ENCODE measurements at regions not wholly inside any gene's neighbourhood (a gene's known extent, or its start where the extent isn't known, plus 50 kb on each side); places are given as distances from the start of the nearest gene placed in this dataset.

DNA sequence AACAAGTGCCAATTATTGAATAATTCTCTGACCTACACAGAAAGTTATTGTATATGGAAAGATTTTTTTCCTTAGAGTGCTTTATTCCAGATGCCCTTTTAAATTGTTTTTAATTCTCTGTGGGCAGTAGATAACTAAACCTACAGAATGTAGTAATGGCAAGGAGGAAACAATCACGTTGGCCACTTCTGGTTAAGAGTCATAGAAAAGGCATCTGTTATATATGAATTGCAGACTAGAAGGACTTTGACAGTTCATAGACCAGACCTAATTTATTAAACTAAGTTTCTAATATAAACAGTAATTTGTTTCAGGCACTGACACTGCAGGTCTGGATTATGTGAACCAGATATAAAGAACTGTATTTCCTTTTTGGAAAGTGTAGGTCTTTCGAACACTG, 607.5 kb downstream of the PLCL1 start:
- H3K27me3 Mint-ChIP-seq (ENCODE audit: low read depth) = peaks cover 10% of the 10 kb centered on the region
- TF ChIP-seq CTCF (IDR thresholded peaks at IDR 0.05; ENCODE audit: unreplicated experiment in 3 of 3) = no peak
- H3K9me3 Mint-ChIP-seq = no peaks in the 10 kb centered on the region
- no peak overlapping the region for H3K4me3 Mint-ChIP-seq
- no peaks in the 10 kb centered on the region for H3K4me1 Mint-ChIP-seq
- no peak overlapping the region for H3K27ac Mint-ChIP-seq
- H3K36me3 Mint-ChIP-seq (ENCODE audit: low read depth) = no peaks in the 10 kb centered on the region

GRCh38 chr2:198408171-198408570, 603.8 kb downstream of the PLCL1 start:
- H3K4me1 Mint-ChIP-seq = no peaks in the 10 kb centered on the region
- H3K27me3 Mint-ChIP-seq (ENCODE audit: low read depth) = peaks cover 10% of the 10 kb centered on the region
- no peak overlapping the region for H3K27ac Mint-ChIP-seq
- no peak for TF ChIP-seq CTCF (IDR thresholded peaks at IDR 0.05; ENCODE audit: unreplicated experiment in 3 of 3)
- no peaks in the 10 kb centered on the region for H3K36me3 Mint-ChIP-seq (ENCODE audit: low read depth)
- H3K9me3 Mint-ChIP-seq = no peaks in the 10 kb centered on the region
- no peak overlapping the region for H3K4me3 Mint-ChIP-seq

DNA sequence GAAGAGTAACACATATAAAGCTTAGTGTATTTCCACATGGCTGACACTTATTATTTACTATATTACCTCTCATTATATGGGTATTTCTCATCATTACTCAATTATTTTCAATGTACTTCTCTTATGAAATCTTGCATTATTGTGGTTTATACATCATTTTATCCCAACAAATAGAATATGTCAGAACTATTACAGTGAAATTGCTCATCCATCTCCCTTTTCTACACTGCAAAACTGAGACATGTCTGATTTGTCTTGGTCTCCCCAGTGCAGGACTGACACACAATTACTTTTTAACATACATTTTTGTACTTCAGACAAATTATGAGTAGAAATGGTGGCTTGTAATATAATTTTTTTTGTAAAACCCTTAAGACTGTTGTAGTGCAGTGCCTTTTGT, 600.9 kb downstream of the PLCL1 start:
- no peak for TF ChIP-seq CTCF (IDR thresholded peaks at IDR 0.05; ENCODE audit: unreplicated experiment in 3 of 3)
- no peak overlapping the region for H3K27ac Mint-ChIP-seq

GRCh38 chr2:198401644-198402043, 597.3 kb downstream of the PLCL1 start:
- H3K4me1 Mint-ChIP-seq = no peaks in the 10 kb centered on the region
- no peak overlapping the region for H3K27ac Mint-ChIP-seq
- no peaks in the 10 kb centered on the region for H3K36me3 Mint-ChIP-seq (ENCODE audit: low read depth)
- no peaks in the 10 kb centered on the region for H3K9me3 Mint-ChIP-seq
- peaks cover 6% of the 10 kb centered on the region for H3K27me3 Mint-ChIP-seq (ENCODE audit: low read depth)
- no peak overlapping the region for H3K4me3 Mint-ChIP-seq
- no peak for TF ChIP-seq CTCF (IDR thresholded peaks at IDR 0.05; ENCODE audit: unreplicated experiment in 3 of 3)

More for the DNA sequence above, 600.9 kb downstream of the PLCL1 start:
- no peaks in the 10 kb centered on the region for H3K9me3 Mint-ChIP-seq
- H3K4me3 Mint-ChIP-seq = no peak overlapping the region
- H3K36me3 Mint-ChIP-seq (ENCODE audit: low read depth) = no peaks in the 10 kb centered on the region
- H3K27me3 Mint-ChIP-seq (ENCODE audit: low read depth) = peaks cover 10% of the 10 kb centered on the region
- H3K4me1 Mint-ChIP-seq = no peaks in the 10 kb centered on the region

DNA sequence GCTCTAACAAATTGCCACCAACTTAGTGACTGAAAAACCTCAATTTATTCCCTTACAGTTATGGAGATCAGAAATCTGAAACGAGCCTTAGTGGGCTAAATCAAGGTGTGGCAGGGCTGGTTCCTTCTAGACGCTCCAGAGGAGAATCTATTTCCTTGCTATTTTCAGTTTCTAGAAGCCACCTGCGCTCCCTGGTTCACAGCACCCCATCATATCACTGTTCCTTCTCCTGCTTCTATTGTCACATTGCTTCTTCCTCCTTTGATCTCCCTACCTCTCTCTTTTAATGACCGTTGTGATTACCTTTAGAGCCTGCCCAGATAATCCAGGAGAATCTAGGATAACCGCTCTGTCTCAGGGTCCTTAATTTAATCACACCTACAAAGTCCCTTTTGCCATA, 596.6 kb downstream of the PLCL1 start:
- no peaks in the 10 kb centered on the region for H3K36me3 Mint-ChIP-seq (ENCODE audit: low read depth)
- H3K4me1 Mint-ChIP-seq = no peaks in the 10 kb centered on the region
- peaks cover 6% of the 10 kb centered on the region for H3K27me3 Mint-ChIP-seq (ENCODE audit: low read depth)
- H3K9me3 Mint-ChIP-seq = no peaks in the 10 kb centered on the region
- no peak for TF ChIP-seq CTCF (IDR thresholded peaks at IDR 0.05; ENCODE audit: unreplicated experiment in 3 of 3)
- no peak overlapping the region for H3K27ac Mint-ChIP-seq
- H3K4me3 Mint-ChIP-seq = no peak overlapping the region

- H3K36me3 Mint-ChIP-seq (ENCODE audit: low read depth) = no peaks in the 10 kb centered on the region
- no peak overlapping the region for H3K4me3 Mint-ChIP-seq
- H3K27ac Mint-ChIP-seq = no peak overlapping the region
- peaks cover 13% of the 10 kb centered on the region for H3K27me3 Mint-ChIP-seq (ENCODE audit: low read depth)
- no peaks in the 10 kb centered on the region for H3K9me3 Mint-ChIP-seq
- no peaks in the 10 kb centered on the region for H3K4me1 Mint-ChIP-seq
- no peak for TF ChIP-seq CTCF (IDR thresholded peaks at IDR 0.05; ENCODE audit: unreplicated experiment in 3 of 3)
Observed at GRCh38 chr2:198394208-198394607, 589.8 kb downstream of the PLCL1 start.
